Thymus (tissue), 11 donors: ENCODE measurements at regions not wholly inside any gene's neighbourhood (a gene's known extent, or its start where the extent isn't known, plus 50 kb on each side); places are given as distances from the start of the nearest gene placed in this dataset.

Experiments used
- DNase-seq, 9 donors: peaks; one replicate each; pipeline ENCODE4 v3.0.0-alpha.2; 2013; ENCODE audit warnings: low spot score in 9 of 9, low read depth in 6 of 9, missing footprints in 1 of 9
- H3K27ac ChIP-seq, 2 donors: one replicate each; pipeline ENCODE4 v1.5.1; 2013; ENCODE audit warnings: control low read depth in 1 of 2, low read depth in 1 of 2, low read length in 1 of 2, mild to moderate bottlenecking in 1 of 2, moderate library complexity in 1 of 2
- H3K27me3 ChIP-seq, 2 donors: one replicate each; pipeline ENCODE4 v1.5.1; 2013; ENCODE audit warnings: low read length in 1 of 2; ENCODE audit not compliant: control insufficient read depth in 2 of 2, insufficient read depth in 1 of 2
- H3K36me3 ChIP-seq, 2 donors: one replicate each; pipeline ENCODE4 v1.5.1; 2013; ENCODE audit warnings: low read length in 1 of 2, mild to moderate bottlenecking in 1 of 2, moderate library complexity in 1 of 2; ENCODE audit not compliant: control insufficient read depth in 2 of 2, insufficient read depth in 2 of 2
- H3K4me1 ChIP-seq, 2 donors: one replicate each; pipeline ENCODE4 v1.5.1; 2013; ENCODE audit warnings: low read length in 2 of 2; ENCODE audit not compliant: control insufficient read depth in 2 of 2, insufficient read depth in 2 of 2
- H3K4me3 ChIP-seq, 2 donors: one replicate each; pipeline ENCODE4 v1.5.1; 2013; ENCODE audit warnings: low read length in 2 of 2, control low read depth in 1 of 2, mild to moderate bottlenecking in 1 of 2
- H3K9me3 ChIP-seq, 2 donors: one replicate each; pipeline ENCODE4 v1.5.1; 2013; ENCODE audit warnings: low read length in 1 of 2, mild to moderate bottlenecking in 1 of 2; ENCODE audit not compliant: control insufficient read depth in 2 of 2, insufficient read depth in 1 of 2
- WGBS: extraction: QIAGEN DNeasy Blood & Tissue Kit; methylation state at CpG from one replicate; pipeline ENCODE4 v1.1.7; 2013; 5-methylcytosine and 5-hydroxymethylcytosine counted together
- donor health status: healthy.

GRCh38 chr9:11206925-11207324, 594.1 kb upstream of the PTPRD start:
- no peak for DNase-seq
- no peak overlapping the region for H3K4me3 ChIP-seq
- H3K27me3 ChIP-seq = no peaks in the 10 kb centered on the region
- no peaks in the 10 kb centered on the region for H3K9me3 ChIP-seq
- no peaks in the 10 kb centered on the region for H3K36me3 ChIP-seq
- no peaks in the 10 kb centered on the region for H3K4me1 ChIP-seq
- no peak overlapping the region for H3K27ac ChIP-seq

- WGBS = 88% methylated on average over 1 of the region's 1 CpG
- no peak for DNase-seq
- H3K36me3 ChIP-seq = no peaks in the 10 kb centered on the region
- no peaks in the 10 kb centered on the region for H3K4me1 ChIP-seq
- H3K9me3 ChIP-seq = no peaks in the 10 kb centered on the region
- H3K27ac ChIP-seq = no peak overlapping the region
- H3K4me3 ChIP-seq = no peak overlapping the region
- no peaks in the 10 kb centered on the region for H3K27me3 ChIP-seq
These were observed 620.9 kb upstream of the PTPRD start for GRCh38 chr9:11233696-11234095.

GRCh38 chr9:11235061-11235460, 622.3 kb upstream of the PTPRD start:
- H3K27ac ChIP-seq = no peak overlapping the region
- H3K4me1 ChIP-seq = no peaks in the 10 kb centered on the region
- no peak for DNase-seq
- peaks cover 0 to 4% of the 10 kb centered on the region in 2 donors for H3K9me3 ChIP-seq
- no peak overlapping the region for H3K4me3 ChIP-seq
- H3K27me3 ChIP-seq = no peaks in the 10 kb centered on the region
- WGBS = 77% methylated on average over 2 of the region's 2 CpGs
- H3K36me3 ChIP-seq = no peaks in the 10 kb centered on the region

- Histone ChIP-seq H3K27ac (no peak overlapping the region), H3K36me3 (no peaks in the 10 kb centered on the region), H3K4me3 (no peak overlapping the region), H3K27me3 (no peaks in the 10 kb centered on the region), H3K9me3 (peaks cover 2 to 4% of the 10 kb centered on the region in 2 donors), H3K4me1 (no peaks in the 10 kb centered on the region)
- WGBS = 93% methylated on average over 1 of the region's 1 CpG
- DNase-seq = no peak
These were observed 629.0 kb upstream of the PTPRD start for GRCh38 chr9:11241779-11242178.

GRCh38 chr9:11257992-11258391, 645.2 kb upstream of the PTPRD start:
- 14% methylated on average over 1 of the region's 1 CpG for WGBS
- Histone ChIP-seq H3K27ac (no peak overlapping the region), H3K4me3 (no peak overlapping the region), H3K4me1 (no peaks in the 10 kb centered on the region), H3K9me3 (peaks cover 3% of the 10 kb centered on the region in 2 donors), H3K36me3 (no peaks in the 10 kb centered on the region), H3K27me3 (no peaks in the 10 kb centered on the region)
- DNase-seq = no peak

GRCh38 chr9:11269036-11269435, 656.2 kb upstream of the PTPRD start:
- no peak overlapping the region for H3K27ac ChIP-seq
- no peak for DNase-seq
- WGBS = 70% methylated on average over 3 of the region's 3 CpGs
- H3K27me3 ChIP-seq = no peaks in the 10 kb centered on the region
- H3K36me3 ChIP-seq = no peaks in the 10 kb centered on the region
- no peaks in the 10 kb centered on the region for H3K9me3 ChIP-seq
- no peak overlapping the region for H3K4me3 ChIP-seq
- H3K4me1 ChIP-seq = no peaks in the 10 kb centered on the region

GRCh38 chr9:11275158-11275695, 662.4 kb upstream of the PTPRD start:
- 80% methylated on average over 11 of the region's 11 CpGs for WGBS
- Histone ChIP-seq H3K4me1 (no peaks in the 10 kb centered on the region), H3K4me3 (no peak overlapping the region), H3K9me3 (no peaks in the 10 kb centered on the region), H3K27me3 (no peaks in the 10 kb centered on the region), H3K27ac (no peak overlapping the region), H3K36me3 (no peaks in the 10 kb centered on the region)
- DNase-seq = no peak

GRCh38 chr9:11312966-11313365, 700.2 kb upstream of the PTPRD start:
- DNase-seq = no peak
- no peak overlapping the region for H3K4me3 ChIP-seq
- H3K27ac ChIP-seq = no peak overlapping the region
- no peaks in the 10 kb centered on the region for H3K36me3 ChIP-seq
- H3K9me3 ChIP-seq = no peaks in the 10 kb centered on the region
- no peaks in the 10 kb centered on the region for H3K27me3 ChIP-seq
- WGBS = 87% methylated on average over 2 of the region's 2 CpGs
- H3K4me1 ChIP-seq = no peaks in the 10 kb centered on the region

GRCh38 chr9:11318946-11319345, 706.1 kb upstream of the PTPRD start:
- no peak overlapping the region for H3K27ac ChIP-seq
- no peaks in the 10 kb centered on the region for H3K4me1 ChIP-seq
- H3K27me3 ChIP-seq = no peaks in the 10 kb centered on the region
- no peak for DNase-seq
- WGBS = 84% methylated on average over 1 of the region's 1 CpG
- no peak overlapping the region for H3K4me3 ChIP-seq
- no peaks in the 10 kb centered on the region for H3K9me3 ChIP-seq
- H3K36me3 ChIP-seq = no peaks in the 10 kb centered on the region

GRCh38 chr9:11319538-11319937, 706.7 kb upstream of the PTPRD start:
- DNase-seq = no peak
- WGBS = 35% methylated on average over 5 of the region's 5 CpGs
- H3K27ac ChIP-seq = no peak overlapping the region

More at GRCh38 chr9:11319538-11319937, 706.7 kb upstream of the PTPRD start:
- no peaks in the 10 kb centered on the region for H3K36me3 ChIP-seq
- H3K4me1 ChIP-seq = no peaks in the 10 kb centered on the region
- no peak overlapping the region for H3K4me3 ChIP-seq
- no peaks in the 10 kb centered on the region for H3K9me3 ChIP-seq
- H3K27me3 ChIP-seq = no peaks in the 10 kb centered on the region
